ENCODE measurements at regions not wholly inside any gene's neighbourhood (a gene's known extent, or its start where the extent isn't known, plus 50 kb on each side); places are given as distances from the start of the nearest gene placed in this dataset.

DNA sequence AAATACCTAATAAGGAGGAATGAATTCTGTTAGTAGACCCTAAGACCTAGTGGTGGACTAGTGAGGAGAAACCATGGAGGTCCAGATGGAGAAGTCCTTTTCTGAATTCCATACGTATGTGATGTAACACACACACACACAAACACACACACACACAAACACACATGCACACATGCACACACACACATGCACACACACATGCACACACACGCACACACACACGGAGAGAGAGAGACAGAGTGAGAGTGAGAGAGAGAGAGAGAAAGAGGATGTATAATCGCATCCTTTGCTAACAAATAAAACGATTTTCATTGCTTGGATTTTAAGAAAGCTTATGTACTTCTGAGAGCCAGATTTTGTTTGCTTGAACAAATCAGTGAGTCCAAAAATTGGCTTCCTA is 132.6 kb upstream of the CEP162 start:
- no peak overlapping the region for H3K4me3 ChIP-seq
- H3K9me3 ChIP-seq = peaks cover 0 to 4% (median 0%) of the 10 kb centered on the region in 4 donors
- H3K4me1 ChIP-seq = no peaks in the 10 kb centered on the region
- TF ChIP-seq POLR2A (IDR thresholded peaks at IDR 0.05) = no peak
- H3K27me3 ChIP-seq = no peaks in the 10 kb centered on the region
- WGBS, 5 donors = 83 to 93% (median 88%) methylated on average over 5 of the region's 5 CpGs
- intact Hi-C loops (cut with DNase I; ENCODE audit: low total_unique reads) = no loop called here
- H3K36me3 ChIP-seq = no peaks in the 10 kb centered on the region
- no peak for DNase-seq
- no peak overlapping the region for H3K27ac ChIP-seq

DNA sequence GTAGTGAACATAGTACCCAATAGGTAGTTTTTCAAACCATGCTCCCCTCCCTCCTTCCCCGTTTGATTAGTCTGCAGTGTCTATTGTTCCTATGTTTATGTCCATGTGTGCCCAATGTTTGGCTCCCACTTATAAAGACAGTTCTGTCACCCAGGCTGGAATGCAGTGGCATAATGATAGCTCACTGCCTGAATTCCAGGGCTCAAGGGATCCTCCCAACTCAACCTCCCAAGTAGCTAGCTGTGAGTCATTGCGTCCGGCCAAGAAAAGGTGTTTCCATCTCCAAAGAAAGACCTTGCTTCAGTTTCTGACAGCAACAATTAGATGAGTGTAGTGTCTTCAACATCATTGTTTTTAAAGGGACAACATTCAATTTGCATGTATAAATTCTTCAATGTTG is 131.1 kb upstream of the CEP162 start:
- 84 to 97% (median 95%) methylated on average over 3 of the region's 3 CpGs for WGBS, 5 donors
- Histone ChIP-seq H3K4me1 (no peaks in the 10 kb centered on the region), H3K27me3 (no peaks in the 10 kb centered on the region), H3K36me3 (no peaks in the 10 kb centered on the region), H3K9me3 (peaks cover 0 to 4% (median 0%) of the 10 kb centered on the region in 4 donors), H3K27ac (no peak overlapping the region), H3K4me3 (no peak overlapping the region)
- TF ChIP-seq POLR2A (IDR thresholded peaks at IDR 0.05) (no peak), POLR2AphosphoS5 (IDR thresholded peaks at IDR 0.05) (no peak), EP300 (IDR thresholded peaks at IDR 0.05) (no peak)
- TF ChIP-seq, protein P1, sequence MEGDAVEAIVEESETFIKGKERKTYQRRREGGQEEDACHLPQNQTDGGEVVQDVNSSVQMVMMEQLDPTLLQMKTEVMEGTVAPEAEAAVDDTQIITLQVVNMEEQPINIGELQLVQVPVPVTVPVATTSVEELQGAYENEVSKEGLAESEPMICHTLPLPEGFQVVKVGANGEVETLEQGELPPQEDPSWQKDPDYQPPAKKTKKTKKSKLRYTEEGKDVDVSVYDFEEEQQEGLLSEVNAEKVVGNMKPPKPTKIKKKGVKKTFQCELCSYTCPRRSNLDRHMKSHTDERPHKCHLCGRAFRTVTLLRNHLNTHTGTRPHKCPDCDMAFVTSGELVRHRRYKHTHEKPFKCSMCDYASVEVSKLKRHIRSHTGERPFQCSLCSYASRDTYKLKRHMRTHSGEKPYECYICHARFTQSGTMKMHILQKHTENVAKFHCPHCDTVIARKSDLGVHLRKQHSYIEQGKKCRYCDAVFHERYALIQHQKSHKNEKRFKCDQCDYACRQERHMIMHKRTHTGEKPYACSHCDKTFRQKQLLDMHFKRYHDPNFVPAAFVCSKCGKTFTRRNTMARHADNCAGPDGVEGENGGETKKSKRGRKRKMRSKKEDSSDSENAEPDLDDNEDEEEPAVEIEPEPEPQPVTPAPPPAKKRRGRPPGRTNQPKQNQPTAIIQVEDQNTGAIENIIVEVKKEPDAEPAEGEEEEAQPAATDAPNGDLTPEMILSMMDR (IDR thresholded peaks at IDR 0.05) = no peak
- intact Hi-C loops (cut with DNase I; ENCODE audit: low total_unique reads) = no loop called here
- no peak for DNase-seq

DNA sequence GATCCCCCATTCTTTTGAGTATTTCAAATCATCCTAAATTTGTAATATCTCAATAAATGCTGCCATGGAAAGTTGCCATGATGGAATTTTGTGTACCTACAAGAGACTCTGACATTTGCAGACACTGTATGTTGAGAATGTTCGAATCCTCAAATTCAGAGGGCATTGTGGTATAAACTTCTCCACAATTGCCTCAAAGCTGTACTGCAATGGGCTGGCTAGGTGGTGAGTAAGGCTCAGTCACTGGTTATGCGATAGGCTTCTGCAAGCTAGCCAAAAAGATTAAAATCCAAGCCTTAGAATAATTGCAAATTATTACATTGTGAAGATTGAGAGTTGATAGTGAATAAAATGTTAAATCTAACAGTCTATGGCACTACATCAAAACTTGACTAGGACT is 130.2 kb upstream of the CEP162 start:
- Histone ChIP-seq H3K27me3 (no peaks in the 10 kb centered on the region), H3K9me3 (peaks cover 0 to 4% (median 0%) of the 10 kb centered on the region in 4 donors), H3K36me3 (no peaks in the 10 kb centered on the region), H3K27ac (no peak overlapping the region), H3K4me3 (no peak overlapping the region), H3K4me1 (no peaks in the 10 kb centered on the region)
- WGBS, 5 donors = 83 to 100% (median 90%) methylated on average over 2 of the region's 2 CpGs
- no peak for DNase-seq
- TF ChIP-seq EP300 (IDR thresholded peaks at IDR 0.05) = no peak
- TF ChIP-seq, protein P1 (IDR thresholded peaks at IDR 0.05) = no peak
- no peak for TF ChIP-seq POLR2A (IDR thresholded peaks at IDR 0.05)
- TF ChIP-seq POLR2AphosphoS5 (IDR thresholded peaks at IDR 0.05) = no peak
- intact Hi-C loops (cut with DNase I; ENCODE audit: low total_unique reads) = no loop called here

DNA sequence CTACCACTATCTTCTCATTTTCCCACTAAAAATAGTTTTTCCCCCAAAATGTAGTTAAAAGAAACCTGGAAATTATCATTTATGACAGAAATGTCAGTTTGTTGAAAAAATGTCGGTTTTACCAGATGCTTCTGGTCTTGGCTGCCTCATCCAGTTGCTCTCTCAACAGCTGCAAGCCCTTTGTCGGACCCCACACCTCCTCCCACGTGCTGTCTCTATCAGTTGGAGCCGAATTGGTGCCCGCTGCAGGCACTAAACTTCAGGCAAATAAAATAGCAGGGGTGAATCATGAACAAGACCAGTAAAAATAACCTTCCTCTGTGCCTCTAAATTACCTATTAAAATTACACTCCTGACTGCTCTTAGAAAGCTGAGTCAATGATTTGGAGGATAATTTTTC is 129.5 kb upstream of the CEP162 start:
- Histone ChIP-seq H3K4me3 (no peak overlapping the region), H3K27me3 (no peaks in the 10 kb centered on the region), H3K36me3 (no peaks in the 10 kb centered on the region), H3K4me1 (no peaks in the 10 kb centered on the region), H3K9me3 (peaks cover 0 to 4% (median 0%) of the 10 kb centered on the region in 4 donors), H3K27ac (no peak overlapping the region)
- DNase-seq = peak in 1 of 2 donors; percentile 6
- intact Hi-C loops (cut with DNase I; ENCODE audit: low total_unique reads) = no loop called here
- 31 to 53% (median 35%) methylated on average over 5 of the region's 5 CpGs for WGBS, 5 donors
- no peak for TF ChIP-seq POLR2A (IDR thresholded peaks at IDR 0.05)
- TF ChIP-seq, protein P1 (IDR thresholded peaks at IDR 0.05) = no peak
- no peak for TF ChIP-seq POLR2AphosphoS5 (IDR thresholded peaks at IDR 0.05)
- TF ChIP-seq EP300 (IDR thresholded peaks at IDR 0.05) = no peak

DNA sequence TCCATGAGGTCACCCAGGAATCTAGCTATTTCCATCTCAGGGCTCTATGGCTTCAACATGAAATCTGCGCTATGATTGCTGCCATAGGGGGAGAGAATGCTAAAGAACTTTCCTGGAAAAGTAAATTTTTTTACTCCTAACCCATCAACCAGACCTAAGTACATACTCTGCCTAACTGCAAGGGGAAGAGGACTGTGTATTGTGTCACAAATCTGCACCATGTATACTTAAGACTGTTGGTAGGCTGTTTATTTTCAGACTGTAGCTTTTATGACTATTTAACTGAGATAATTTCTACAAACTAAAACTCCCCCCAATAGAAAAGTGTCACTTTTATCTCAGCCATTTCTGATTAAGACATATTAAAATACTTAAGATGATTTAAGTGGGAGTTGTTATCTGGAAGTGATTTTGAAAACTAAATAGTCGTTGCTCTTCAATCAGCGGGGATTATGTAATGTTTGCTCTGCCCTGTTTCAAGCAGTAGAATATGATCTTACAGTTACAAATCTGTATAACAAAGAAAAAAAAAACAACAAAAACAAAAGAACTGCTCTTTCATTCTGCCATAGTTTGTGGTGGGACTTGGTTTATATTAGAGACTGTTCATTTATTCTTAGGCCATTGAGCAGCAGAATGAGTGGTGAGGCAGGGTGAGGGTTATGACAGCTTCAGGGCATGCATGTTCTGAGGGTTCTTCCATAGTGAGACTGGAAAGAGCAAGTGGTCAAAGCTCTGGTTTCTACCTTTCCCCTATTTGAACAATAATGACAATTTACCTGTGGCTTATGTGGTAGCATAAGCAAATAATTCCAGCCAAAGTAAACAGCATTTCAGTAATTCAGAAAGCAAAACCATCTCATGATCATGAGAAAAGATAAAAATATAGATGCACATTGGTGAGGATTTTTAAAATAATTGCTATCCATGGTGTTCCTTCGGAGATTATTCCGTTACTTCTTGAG is 126.3 kb upstream of the CEP162 start:
- no peaks in the 10 kb centered on the region for H3K27me3 ChIP-seq
- WGBS, 5 donors = 46 to 69% (median 56%) methylated on average over 5 of the region's 5 CpGs
- intact Hi-C loops (cut with DNase I; ENCODE audit: low total_unique reads) = no loop called here

More for the DNA sequence above, 126.3 kb upstream of the CEP162 start:
- peaks cover 0 to 3% (median 0%) of the 10 kb centered on the region in 4 donors for H3K9me3 ChIP-seq
- no peak overlapping the region for H3K4me3 ChIP-seq
- H3K36me3 ChIP-seq = no peaks in the 10 kb centered on the region
- DNase-seq = no peak
- TF ChIP-seq POLR2AphosphoS5 (IDR thresholded peaks at IDR 0.05) (no peak), EP300 (IDR thresholded peaks at IDR 0.05) (no peak), POLR2A (IDR thresholded peaks at IDR 0.05) (no peak)
- TF ChIP-seq, protein P1 (IDR thresholded peaks at IDR 0.05) = no peak
- no peaks in the 10 kb centered on the region for H3K4me1 ChIP-seq
- no peak overlapping the region for H3K27ac ChIP-seq

Data from stomach (tissue), 8 donors.